GM12878 (cell line): ENCODE measurements at regions not wholly inside any gene's neighbourhood (a gene's known extent, or its start where the extent isn't known, plus 50 kb on each side); places are given as distances from the start of the nearest gene placed in this dataset.

ENCODE experiments used
- CTCF ChIP-seq, 3 experiments: IDR thresholded peaks in 2 of 3; conservative IDR thresholded peaks in 1 of 3; 2 replicates each; pipeline ENCODE4 v1.5.1; 2011; ENCODE audit warnings: low read depth in 3 of 3, low read length in 3 of 3, mild to moderate bottlenecking in 3 of 3, control low read depth in 2 of 3, moderate library complexity in 2 of 3, inconsistent platforms in 1 of 3, mixed read lengths in 1 of 3; ENCODE audit not compliant: control insufficient read depth in 2 of 3, insufficient read depth in 1 of 3; ENCODE audit errors: extremely low read depth in 1 of 3
- HCFC1 ChIP-seq: fragments of 150-350 bp; IDR thresholded peaks from 2 replicates; pipeline ENCODE4 v1.6.1; 2014; ENCODE audit warnings: low read length
- IKZF2 ChIP-seq, 2 experiments: fragments of 450-650 bp; IDR thresholded peaks; 2 replicates each; pipeline ENCODE4 v1.6.1; 2017; ENCODE audit warnings: mild to moderate bottlenecking in 2 of 2, moderate library complexity in 2 of 2
- JUND ChIP-seq: IDR thresholded peaks from 2 replicates; pipeline ENCODE4 v1.6.1; 2012; ENCODE audit warnings: low read depth, mild to moderate bottlenecking, low read length, improper control_type of control experiment, moderate library complexity
- NFYB ChIP-seq: IDR thresholded peaks from 2 replicates; pipeline ENCODE4 v1.6.1; 2011; ENCODE audit warnings: low read depth, mild to moderate bottlenecking, low read length, improper control_type of control experiment, moderate library complexity; ENCODE audit not compliant: insufficient read depth
- YY1 ChIP-seq: IDR thresholded peaks from 2 replicates; pipeline ENCODE4 v1.6.1; 2011; ENCODE audit warnings: low read depth, mild to moderate bottlenecking, low read length
- TF ChIP-seq, protein P1 (sequence below): IDR thresholded peaks from 2 replicates; pipeline ENCODE4 v1.6.1; 2011; ENCODE audit warnings: mild to moderate bottlenecking, low read depth, low read length, moderate library complexity; ENCODE audit not compliant: insufficient replicate concordance

DNA sequence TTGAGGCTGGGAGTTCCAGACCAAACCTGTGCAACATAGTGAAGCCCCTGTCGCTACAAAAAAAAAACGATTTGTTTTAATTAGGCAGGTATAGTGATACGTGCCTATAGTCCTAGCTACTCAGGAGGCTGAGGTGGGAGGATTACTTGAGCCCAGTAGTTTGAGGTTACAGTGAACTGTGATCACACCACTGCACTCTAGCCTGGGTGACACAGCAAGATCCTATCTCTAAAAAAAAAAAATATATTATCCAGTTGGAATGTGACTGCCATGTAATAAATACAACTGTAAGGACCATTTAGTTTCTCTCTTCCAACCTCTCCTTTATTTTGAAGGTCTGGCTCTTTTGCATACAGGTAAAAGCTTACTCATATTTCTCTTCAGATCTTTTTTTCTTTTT is 571.5 kb downstream of the UTRN start:
- TF ChIP-seq IKZF2 (IDR thresholded peaks at IDR 0.05): no peak
- no peak for TF ChIP-seq JUND
- TF ChIP-seq HCFC1: no peak
- TF ChIP-seq NFYB: no peak
- TF ChIP-seq, protein P1, sequence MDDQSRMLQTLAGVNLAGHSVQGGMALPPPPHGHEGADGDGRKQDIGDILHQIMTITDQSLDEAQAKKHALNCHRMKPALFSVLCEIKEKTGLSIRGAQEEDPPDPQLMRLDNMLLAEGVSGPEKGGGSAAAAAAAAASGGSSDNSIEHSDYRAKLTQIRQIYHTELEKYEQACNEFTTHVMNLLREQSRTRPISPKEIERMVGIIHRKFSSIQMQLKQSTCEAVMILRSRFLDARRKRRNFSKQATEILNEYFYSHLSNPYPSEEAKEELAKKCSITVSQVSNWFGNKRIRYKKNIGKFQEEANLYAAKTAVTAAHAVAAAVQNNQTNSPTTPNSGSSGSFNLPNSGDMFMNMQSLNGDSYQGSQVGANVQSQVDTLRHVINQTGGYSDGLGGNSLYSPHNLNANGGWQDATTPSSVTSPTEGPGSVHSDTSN: no peak
- no peak for TF ChIP-seq CTCF (IDR thresholded peaks at IDR 0.05 in 2 of 3, conservative IDR thresholded peaks at IDR 0.05 in 1 of 3; ENCODE audit: control insufficient read depth in 2 of 3, extremely low read depth in 1 of 3, insufficient read depth in 1 of 3, low read depth in 3 of 3, low read length in 3 of 3)
- no peak for TF ChIP-seq YY1
